GM18508 (cell line): ENCODE measurements at regions not wholly inside any gene's neighbourhood (a gene's known extent, or its start where the extent isn't known, plus 50 kb on each side); places are given as distances from the start of the nearest gene placed in this dataset.
"Not testable (repeated sequence)": the region's sequence is repeated elsewhere in the genome, so short reads cannot be mapped to it uniquely, and the experiment has no call there.

Experiments
- ATAC-seq: cut with Tn5 transposase; IDR thresholded peaks from one replicate; pipeline ENCODE4 v1.9.1; 2021; ENCODE audit warnings: moderate number of reproducible peaks; ENCODE audit not compliant: insufficient read depth, unreplicated experiment

GRCh38 chr12:46578190-46578982, 205.8 kb upstream of the SLC38A2 start:
- no peak for ATAC-seq

GRCh38 chr12:46577063-46577776, 204.6 kb upstream of the SLC38A2 start:
- no peak for ATAC-seq

DNA sequence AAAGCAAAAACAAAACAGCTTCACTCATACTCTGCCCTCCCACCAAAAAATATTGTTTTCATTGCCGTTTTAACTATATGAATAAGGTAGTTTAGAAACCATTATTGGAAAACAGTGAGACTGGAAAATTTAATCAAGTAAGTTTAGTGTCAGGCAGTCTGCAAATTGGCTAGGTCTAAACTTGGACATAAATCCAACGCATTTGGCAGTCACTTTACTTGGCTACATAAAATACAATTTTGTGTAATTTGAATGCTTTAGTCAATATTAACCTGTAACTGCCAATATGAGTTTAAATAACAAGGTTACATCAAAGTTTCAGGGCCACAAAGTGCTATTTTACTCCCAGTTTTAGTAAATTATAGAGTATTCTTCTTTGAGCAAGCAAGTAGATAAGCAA, 202.3 kb upstream of the SLC38A2 start:
- ATAC-seq: no peak

GRCh38 chr12:46573347-46573658, 200.7 kb upstream of the SLC38A2 start:
- no peak for ATAC-seq

GRCh38 chr12:46572644-46573346, 200.2 kb upstream of the SLC38A2 start:
- no peak for ATAC-seq

DNA sequence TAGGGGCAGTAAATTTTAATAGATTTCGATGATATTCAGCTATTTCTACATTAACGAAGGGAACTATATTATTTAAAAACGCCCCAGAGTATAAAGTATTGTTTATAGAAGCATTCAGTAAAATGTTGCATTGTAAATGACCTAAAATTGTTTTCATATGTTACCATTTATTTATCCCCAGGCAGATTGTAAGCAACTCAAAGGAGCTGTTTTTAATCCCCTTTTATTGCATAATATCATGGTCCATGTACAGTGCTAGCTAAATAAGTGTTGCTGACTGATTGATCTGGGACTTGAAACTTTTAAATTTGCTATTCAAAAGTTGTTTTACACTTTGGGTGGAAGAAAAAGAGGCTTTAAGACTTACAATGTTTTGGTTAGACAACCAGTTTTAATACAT, 199.0 kb upstream of the SLC38A2 start:
- no peak for ATAC-seq

DNA sequence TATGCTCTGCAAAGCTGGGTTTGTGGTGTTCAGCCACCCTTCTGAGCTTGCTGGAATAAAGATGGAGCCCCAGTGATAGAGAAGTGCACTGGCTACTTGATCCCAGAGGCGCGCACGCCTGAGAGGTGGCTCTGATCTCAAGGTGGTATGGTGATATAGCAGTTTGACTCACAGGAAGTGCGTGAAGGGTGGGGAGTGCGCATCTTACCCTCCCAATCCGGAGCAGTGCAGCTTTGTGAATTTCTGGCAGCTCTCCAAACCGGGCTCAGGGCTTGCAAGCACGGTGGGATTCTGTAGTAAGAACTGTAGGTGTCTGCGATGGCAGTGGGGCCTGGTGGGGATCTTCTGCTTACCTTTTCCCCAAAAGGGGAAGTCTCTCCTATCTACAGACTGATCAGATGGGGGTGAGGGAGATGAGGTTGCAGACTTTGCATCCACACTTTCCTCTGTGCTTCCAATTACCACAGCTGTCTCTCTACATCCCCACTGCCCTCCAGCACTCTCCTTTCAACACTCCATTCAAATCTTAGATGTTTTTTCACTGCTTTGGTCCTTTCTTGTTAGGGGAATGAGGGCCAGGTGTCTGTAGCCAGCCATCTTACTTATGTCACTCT, 197.4 kb upstream of the SLC38A2 start:
- ATAC-seq: no peak

GRCh38 chr12:46567667-46568066, 195.1 kb upstream of the SLC38A2 start:
- no peak for ATAC-seq

DNA sequence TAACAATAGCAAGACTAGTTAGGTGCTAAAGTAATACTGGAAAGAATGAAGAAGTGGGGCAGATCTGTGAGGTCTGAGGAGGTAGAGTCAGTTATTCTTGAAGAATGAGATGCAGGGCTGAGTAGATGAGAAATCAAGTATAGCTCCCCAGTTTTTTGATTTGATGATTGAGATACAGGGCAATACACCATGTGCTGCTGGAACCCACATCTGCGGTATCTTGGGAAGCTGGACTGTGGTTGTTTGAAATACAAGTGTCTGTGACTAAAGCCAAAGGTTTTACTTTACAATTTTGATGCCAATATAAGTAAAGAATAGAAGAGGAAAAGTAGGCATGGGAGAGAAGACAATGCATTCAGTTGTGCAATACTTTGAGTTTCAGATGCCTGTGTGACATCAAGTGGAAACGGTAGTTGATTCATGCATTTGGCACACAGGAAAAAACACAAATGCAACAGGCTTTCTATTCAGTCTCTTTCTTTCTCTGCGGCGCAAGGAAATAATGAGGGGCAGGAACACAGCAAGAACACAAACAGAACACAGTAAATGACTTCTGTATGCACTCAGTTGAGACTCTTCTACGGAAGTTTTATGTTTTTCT, 190.2 kb upstream of the SLC38A2 start:
- no peak for ATAC-seq

DNA sequence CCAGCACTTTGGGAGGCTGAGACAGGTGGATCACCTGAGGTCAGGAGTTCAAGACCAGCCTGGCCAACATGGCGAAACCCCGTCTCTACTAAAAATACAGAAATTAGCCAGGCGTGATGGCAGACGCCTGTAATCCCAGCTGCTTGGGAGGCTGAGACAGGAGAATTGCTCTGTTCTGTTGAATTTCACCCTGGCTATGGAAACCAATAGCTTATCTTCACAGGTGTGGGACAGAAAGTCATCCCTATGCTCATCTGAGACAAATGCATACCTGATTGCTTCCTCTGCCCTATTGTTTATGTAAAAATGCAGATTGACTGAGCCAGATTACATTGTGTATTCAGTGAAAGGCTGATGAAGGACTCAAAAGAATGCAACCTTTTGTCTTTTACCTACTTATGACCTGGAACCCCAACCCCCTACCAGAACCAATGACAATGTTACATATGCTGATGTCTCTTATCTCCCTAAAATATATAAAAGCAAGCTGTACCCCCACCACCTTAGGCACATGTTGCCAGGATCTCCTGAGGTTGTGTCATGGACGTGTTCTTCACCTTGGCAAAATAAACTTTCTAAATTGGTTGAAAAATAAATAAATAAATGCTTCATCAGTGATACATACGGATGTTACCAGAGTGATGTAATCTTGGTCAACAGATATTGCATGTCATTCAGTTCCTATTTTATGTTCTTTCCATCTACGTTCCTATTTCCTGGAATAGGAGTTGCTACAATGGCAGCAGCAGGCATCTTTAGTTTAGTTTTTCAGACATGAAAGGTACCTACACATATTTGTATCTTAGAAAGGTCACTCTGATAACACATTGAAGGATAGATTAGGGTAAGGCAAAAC, 189.4 kb upstream of the SLC38A2 start:
- ATAC-seq: not testable (repeated sequence)

- no peak for ATAC-seq
Measured at GRCh38 chr12:46560874-46561273, 188.3 kb upstream of the SLC38A2 start.

DNA sequence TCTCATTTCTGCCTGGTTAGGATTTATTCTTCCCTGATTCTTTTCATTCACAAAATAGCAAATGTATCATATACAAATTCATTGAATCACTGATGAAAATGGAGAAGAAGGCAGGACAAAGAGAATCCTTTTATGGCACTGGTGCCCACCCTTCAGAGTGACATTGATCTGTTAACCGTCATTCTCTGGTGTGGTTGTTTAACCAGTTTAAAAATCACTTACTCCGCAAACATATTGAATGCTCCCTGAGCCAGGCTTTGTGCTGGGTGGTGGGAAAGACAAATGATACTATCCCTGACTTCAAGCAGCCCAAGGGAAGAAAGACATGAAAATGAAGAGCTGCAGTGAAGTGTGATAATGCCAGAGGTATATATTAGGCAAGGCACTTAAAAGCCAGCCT, 187.5 kb upstream of the SLC38A2 start:
- ATAC-seq: no peak

DNA sequence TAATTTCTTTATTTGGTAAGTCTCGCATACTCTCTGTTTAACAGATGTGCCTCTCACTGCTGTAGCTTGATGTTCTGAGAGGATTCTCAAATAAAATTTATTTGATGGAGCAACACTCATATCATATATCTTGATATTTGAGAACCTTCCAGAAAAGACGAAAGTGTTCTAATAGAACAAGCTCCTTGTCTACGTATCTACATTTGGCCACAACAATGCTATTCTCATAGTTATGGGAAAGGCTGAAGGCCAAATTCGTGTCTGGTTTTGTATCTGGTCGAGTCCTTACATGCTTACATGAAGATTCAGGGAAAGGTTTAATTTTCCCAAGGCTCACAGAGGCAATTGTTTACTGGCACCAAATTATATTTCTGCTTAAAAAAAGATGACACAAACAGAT, 186.7 kb upstream of the SLC38A2 start:
- ATAC-seq: no peak

DNA sequence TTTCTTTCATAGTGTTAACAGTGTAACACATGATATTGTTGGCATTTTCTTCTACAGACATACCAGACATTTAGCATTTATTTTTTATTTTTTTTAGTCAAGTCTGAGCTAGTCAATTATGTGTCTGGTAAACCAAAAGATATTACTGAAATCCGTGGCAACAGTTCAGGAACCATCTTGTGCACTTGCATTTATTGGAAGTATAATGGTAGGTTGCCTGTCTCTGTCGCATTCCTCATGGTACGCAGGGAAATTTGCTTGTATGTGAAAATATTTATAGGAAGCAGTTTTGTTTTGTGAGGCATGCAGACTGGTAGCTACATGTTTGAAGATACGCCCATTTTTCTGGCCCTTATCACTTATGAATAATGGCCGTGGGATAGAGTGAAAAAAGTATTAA, 186.1 kb upstream of the SLC38A2 start:
- no peak for ATAC-seq

DNA sequence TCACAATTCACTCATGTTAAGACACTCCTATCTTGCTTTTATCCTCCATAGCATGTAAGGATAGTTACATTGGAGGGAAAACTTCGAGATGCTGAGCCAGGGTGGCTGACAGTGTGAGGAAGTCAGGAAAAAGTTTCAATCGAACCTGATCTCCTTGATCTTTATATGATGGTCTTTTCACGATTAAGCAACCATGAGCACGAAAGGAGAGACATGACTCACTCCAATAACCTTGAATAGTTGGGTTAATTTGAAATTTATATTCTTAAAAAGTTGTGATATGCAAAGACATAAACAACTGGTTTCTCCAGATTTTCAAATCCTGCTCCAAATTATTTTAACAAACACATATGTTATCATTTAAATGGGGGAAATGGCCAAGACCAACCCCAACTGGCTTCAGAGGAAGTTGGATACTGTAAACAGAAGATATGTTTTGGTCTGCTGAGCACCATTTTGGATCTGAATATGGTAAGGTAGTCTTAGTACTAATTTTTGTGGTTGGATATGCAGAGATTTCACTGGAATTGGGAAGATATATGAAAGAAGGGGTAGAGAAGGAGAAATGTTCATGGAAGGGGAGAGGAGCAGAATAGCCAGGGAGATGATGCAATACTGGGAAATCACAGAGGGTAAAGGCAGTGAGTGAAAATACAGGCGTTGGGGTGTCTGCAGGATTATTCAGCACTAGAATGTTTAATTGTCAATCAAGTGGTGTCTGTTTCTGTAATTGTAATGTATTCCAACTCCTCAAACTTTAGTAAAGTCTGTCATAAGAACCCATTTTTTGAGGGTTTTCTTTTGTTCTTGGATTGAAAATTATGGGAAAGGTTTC, 185.2 kb upstream of the SLC38A2 start:
- no peak for ATAC-seq

DNA sequence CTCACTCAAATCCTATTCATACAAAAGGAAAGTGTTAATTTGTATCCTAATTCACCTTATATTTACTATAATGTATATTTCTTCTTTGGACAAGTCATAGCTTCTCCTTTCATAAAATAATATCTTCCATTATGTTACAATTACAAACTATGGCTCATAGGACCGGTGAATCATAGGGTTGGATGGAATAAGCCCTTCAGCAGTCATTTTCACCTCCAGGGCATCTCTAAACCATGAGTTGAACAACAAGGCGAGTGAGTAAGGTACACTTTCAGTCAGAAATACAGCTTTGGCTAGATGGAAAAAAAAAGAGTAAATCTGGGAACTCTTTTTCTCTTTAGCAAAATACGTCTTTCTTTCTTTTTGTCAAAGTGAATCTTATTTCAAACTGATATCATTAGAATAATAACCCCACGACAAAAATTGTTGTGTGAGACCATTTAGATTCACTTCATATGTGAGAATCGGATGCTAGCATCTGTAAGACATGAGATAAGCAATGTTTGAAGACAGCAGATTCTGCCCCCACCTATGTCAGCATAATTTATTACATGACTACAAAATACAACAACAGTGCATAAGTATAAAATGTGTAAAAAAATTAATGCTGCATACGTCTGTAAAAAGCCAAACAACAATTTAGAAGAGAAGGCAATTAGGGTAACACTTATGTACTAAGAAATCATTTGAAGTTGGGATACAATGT, 184.4 kb upstream of the SLC38A2 start:
- ATAC-seq: no peak

GRCh38 chr12:46556105-46556559, 183.6 kb upstream of the SLC38A2 start:
- ATAC-seq: no peak

GRCh38 chr12:46555406-46555852, 182.9 kb upstream of the SLC38A2 start:
- ATAC-seq: no peak
